ENCODE measurements at regions not wholly inside any gene's neighbourhood (a gene's known extent, or its start where the extent isn't known, plus 50 kb on each side); places are given as distances from the start of the nearest gene placed in this dataset.
A peak's percentile ranks its signal among the peaks of the same experiment; 100 is the strongest.

GRCh38 chr11:111137846-111138245 is 107.7 kb upstream of the POU2AF2 start:
- DNase-seq, result no peak

- DNase-seq, result no peak
These were observed 109.6 kb upstream of the POU2AF2 start for GRCh38 chr11:111135778-111136570.

GRCh38 chr11:111135101-111135500 is 110.4 kb upstream of the POU2AF2 start:
- DNase-seq, result no peak

DNA sequence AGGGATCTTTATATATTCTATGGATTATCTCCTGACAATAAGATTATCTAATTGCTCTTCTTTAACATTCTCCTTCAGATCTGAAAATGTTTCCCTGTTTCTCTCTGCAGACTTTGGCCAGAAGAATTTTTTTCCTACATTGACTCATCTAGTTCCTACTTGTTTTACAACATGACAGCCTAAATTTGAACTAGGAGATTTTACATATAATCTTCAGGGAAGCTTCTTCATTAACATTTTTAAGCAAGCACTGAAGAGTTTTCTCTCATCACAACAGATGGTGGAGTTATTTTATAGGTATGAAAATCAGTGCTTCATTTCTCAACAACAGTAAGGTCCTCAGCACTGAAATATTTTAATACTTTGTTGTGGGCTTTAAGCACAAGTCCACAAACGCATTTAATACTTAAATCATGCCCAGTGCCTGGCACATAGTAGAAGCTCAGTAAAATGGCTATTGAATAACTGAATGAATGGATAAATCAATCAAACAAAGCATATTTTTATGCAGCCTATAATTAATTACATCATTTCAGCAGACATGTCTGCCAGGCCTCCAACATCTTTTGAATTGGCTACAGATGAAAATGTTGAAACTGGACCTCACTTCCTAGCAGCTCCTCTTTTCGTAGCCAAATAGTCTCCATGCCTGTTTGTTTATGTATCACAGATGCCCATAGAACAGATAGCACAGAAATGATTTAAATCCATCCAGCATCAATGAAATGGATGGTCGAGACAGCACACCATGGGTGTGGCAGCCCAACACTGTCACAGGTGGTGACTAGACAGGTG is 117.3 kb upstream of the POU2AF2 start:
- DNase-seq, result no peak

DNA sequence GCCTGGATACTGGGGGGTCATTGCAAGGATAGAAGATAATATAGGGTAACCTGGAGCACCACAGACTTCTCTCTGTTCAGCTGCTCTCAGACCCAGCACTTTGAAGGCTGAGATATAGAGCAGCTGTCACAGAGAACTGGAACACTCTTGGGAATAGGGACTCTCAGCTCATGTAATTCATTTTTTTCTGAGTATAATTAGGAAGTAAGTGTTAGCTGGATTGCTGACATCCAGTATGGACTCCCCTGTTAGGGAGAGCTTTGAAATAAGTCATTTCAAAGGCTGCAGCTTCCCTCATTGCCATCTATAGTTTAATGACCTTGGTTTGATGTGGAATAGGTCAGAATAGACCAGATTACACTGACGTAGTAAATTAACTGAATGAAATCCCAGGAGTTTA is 120.8 kb upstream of the POU2AF2 start:
- no peak for DNase-seq

DNA sequence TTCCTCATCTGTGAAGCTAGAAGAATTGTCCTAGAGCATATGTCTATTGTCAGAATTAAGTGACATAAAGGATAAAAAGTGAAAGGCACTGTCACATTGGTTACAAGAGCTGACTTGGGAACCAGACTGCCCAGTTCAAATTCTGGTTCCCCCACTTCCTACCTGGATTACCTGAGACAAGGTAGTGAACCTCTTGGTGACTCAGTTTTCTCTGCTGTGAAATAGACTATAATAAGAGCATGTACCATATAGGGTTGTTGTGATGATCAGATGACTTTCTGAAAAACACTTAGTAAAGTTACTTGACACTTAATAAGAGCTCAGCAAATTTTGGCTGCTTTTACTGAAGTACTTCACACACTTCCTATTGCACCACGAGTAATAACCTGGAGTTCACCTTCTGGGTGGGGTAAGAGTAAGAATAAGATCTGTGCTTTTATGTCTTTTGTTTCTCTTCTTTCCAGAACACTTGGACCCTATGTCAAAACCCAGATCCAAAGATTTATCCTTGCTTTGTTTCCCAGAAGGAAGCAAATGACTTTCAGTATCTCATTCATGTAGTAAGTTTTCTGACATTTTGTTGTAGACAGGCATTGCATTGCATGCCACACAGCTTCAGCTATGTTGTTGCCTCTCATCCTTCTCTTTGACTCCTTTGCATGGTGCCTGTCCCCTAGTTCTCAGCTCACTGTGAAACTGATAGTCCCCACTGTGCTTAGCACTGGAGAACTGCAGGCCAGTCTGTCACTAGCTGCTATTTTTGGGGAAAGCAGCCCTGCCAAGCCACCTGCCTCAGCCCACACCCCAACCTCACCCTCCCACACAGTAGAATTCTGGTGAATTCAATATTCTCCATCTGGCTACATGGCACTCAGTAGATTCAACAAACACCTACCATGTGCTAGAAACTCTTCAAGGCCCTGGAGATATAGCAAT is 121.8 kb upstream of the POU2AF2 start:
- DNase-seq, result no peak

DNA sequence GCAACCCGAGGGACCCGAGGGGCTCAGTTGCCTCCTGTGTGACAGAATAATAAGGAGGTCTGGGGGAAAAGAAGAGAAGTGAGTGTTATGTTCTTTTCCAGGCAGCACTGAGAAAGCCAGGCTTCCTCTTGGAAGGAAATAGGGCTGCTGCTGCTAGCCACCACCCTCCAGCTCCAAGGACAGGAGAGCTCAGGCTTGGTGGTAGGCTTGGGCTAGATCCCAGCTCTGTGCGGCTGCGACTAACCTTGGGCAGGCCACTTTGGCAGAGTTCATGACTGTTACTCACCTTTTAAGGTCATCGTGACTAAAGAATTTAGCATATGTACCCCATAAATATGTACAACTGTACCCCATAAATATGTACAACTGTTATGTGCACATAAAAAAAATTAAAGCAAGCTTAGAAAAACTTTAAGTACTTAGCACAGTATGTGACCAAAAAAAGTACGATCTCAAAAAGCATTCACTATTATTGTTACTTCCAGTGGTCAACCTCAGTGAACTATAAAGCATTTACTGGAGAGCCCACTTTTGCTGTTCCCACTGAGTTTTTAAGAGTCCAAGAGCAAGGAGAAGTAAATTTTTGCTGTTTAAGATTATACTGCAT is 124.7 kb upstream of the POU2AF2 start:
- DNase-seq, result no peak

DNA sequence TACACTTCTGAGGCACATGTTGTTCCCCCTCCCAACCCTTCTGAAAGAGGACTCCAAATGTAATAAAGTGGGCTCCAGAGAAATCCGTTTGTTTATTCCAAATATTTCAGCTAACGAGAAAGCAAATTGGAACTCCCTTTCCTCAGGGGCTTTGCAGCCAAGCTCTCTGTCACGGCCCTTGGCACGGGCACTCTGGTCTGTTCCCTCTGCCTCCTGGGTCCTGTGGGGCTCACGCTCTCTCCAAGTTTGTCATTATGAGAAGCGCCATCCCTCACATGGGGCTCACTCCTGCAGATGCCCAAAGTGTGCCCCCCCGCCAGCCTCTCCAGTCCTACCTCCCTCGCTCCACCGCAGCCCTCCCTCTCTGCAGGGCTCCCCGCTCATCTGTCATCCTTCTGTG is 125.4 kb upstream of the POU2AF2 start:
- DNase-seq, result no peak

DNA sequence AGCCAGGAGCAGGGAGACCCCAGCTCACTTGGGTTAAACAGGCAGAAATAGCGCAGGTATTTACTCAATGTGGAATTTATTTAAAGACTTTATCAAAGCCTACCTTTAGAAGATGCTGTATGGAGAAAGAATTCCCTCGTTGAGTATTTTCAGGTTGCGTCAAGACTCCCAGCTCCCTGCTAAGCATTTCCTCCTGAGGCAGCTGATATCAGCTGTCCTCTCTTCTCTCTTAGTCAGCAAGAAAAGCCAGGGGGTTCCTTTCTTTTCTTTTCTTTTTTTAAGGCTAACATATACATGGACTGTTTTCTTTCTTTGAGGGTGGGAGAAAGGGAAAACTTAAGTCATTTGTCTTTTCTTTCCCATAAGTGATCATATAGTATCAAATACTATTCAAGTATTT is 125.8 kb upstream of the POU2AF2 start:
- DNase-seq, result no peak

- DNase-seq, result no peak
These were observed 129.6 kb upstream of the POU2AF2 start for GRCh38 chr11:111115890-111116289.

DNA sequence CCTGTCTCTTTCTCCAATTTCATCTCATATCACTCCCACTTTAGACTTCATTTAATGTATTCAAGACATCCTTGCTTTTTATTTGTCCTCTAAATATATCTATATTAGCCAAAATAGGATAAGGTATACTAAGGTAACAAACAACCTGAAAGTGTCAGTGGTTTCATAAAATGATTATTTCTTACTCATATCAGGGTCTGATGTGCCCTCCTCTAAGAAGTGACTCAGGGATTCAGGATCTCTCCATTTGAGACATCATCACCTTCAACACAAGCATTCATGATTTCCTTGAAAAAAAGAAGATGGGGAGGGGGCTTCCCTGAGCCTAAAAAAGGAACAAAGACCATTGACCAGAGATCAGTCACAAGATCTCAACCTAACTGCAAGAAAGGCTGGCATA is 131.4 kb upstream of the POU2AF2 start:
- no peak for DNase-seq

GRCh38 chr11:111112614-111113013 is 132.9 kb upstream of the POU2AF2 start:
- no peak for DNase-seq

GRCh38 chr11:111107501-111107900 is 138.0 kb upstream of the POU2AF2 start:
- no peak for DNase-seq

- DNase-seq, result no peak
These were observed 138.9 kb upstream of the POU2AF2 start for GRCh38 chr11:111106641-111107040.

DNA sequence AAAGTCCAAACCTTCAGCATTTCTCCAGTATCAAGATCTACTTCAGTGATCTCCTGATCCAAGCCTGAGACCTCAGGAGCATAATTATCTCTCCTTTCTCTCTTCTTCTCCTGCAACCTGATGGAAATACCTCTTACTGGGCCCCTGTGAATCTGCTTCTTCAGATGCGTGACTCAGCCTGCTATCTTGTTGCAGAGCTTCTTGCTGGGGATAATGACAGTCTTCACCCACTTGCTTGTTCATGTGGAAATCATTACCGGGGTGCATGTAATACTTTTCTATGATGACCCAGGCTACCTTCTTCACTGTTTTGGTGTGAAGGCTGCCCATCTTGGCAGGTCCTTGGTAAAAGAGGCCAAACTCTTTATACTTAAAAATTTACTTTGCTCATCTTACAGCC is 140.0 kb upstream of the POU2AF2 start:
- DNase-seq, result no peak

DNA sequence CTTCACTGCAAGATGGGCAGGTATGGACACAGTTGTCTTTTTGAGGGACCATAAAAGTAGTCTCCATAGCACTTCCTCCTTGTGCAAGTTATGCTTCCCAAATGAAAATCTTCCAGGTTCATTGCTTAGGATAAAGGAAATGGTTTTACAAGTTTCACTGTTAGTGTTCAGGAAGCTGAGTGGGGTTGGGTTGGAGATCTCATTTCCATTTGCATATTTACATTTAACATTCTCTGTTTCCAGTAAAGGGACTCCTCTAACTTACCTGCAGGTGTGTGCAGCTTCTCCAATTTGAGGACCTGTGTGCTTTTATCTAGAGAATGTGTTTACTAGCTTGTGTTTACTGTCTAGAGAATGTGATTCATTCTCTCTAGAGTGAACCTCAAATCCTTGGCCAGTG is 141.3 kb upstream of the POU2AF2 start:
- no peak for DNase-seq

GRCh38 chr11:111101881-111102280 is 143.6 kb upstream of the POU2AF2 start:
- peak; percentile 84 for DNase-seq

DNA sequence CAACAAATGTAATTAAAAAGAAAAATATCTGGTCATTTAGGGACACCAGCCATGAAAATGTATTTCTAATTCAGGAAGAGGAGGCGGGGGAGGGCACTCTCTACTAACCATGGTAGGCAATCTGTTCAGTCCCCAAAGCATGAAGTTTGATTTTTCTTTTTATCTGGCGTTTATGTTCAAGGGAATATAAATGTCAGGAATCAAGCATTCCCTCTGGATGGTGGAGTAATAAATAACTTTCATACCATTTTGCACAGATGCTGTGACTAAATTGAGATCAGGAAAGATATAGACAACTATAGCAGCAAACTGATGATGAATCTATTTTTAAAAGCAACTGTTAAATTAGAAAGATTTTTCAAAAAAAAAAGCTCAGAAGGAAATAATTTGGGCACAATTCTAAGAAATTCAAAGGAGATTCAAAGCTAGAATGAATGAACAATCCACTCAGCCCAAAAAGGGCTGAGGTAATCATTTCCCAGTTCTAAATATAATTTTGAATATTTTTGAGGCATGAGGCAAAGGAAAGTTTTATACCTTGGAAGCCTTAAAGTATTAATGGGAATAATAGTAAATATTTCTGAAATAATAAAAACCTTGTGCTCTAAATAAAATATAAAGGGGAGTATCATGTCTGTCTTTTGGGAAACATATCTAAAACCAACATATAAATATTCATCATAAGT is 146.4 kb upstream of the POU2AF2 start:
- no peak for DNase-seq

DNA sequence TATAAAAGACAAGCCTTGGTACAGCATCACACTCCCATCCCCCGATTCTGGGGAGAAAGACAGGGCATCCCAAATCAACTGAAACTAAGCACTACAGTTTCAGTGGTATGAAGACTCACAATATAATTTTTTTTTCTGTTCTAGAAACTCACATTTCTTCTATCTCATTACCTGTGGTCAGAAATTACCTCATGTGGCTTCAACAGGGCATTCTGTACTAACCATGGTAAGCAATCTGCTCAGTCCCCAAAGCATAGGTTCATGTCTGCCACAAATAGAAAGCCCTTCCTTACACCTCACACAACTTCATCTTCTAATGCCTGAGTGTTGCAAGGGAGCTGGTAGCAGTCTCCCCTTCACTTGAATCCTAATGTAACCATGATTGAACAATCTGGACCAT is 147.4 kb upstream of the POU2AF2 start:
- DNase-seq, result no peak

- DNase-seq, result peak; percentile 49
These were observed 148.3 kb upstream of the POU2AF2 start for GRCh38 chr11:111097191-111097590.

DNA sequence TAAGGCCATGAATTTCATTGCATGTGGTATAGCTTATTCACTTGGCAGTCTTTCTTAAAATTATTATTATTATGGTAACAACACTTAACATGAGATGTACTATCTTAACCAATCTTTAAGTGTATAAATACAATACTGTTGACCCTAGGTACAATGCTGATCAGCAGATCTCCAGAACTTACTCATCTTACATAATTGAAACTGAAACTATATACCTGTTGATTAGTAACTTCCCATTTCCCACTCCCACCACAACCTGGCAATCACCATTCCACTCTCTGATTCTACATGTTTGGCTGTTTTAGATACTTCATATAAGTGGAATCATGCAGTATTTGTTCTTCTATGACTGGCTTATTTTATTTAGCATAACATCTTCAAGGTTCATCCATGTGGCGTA is 150.2 kb upstream of the POU2AF2 start:
- DNase-seq, result no peak

DNA sequence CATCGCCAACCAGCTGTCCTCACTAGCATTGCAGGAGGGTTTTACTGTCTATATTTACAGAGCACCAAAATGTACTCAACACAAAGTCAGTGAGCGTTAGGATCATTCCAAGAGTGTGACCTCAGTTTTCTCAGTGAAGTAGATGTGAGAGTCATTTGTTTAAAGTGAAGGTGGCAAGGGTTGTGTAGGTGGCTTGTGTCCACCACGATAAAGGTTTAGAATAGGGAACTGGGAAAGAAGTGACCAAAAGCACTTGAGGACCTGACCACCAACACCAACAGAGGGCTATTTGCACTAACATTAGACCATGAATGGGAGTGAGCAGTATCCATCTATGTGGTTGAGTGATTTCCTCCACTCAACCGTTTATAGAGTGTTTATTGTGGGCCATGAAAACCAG is 152.5 kb upstream of the POU2AF2 start:
- no peak for DNase-seq

Measured in hindlimb muscle (tissue), 1 donor.